KMS-11 (cell line): ENCODE measurements at regions not wholly inside any gene's neighbourhood (a gene's known extent, or its start where the extent isn't known, plus 50 kb on each side); places are given as distances from the start of the nearest gene placed in this dataset.

Experiments
- H2AFZ ChIP-seq: fragments of 200-600 bp; sonication (generic); 2 replicates; pipeline ENCODE4 v1.6.1; 2016; ENCODE audit warnings: antibody characterized with exemption, mixed run types, low read depth
- H3K27ac ChIP-seq: fragments of 200-600 bp; sonication (generic); 2 replicates; pipeline ENCODE4 v1.6.1; 2016; ENCODE audit warnings: mild to moderate bottlenecking, mixed run types
- H3K27me3 ChIP-seq: fragments of 200-600 bp; sonication (generic); 2 replicates; pipeline ENCODE4 v1.6.1; 2017; ENCODE audit warnings: mild to moderate bottlenecking, low read depth, mixed run types, moderate library complexity; ENCODE audit not compliant: insufficient read depth
- H3K36me3 ChIP-seq: fragments of 200-600 bp; sonication (generic); 2 replicates; pipeline ENCODE4 v1.6.1; 2017; ENCODE audit warnings: mild to moderate bottlenecking, mixed run types; ENCODE audit not compliant: insufficient read depth
- H3K4me1 ChIP-seq: fragments of 200-600 bp; sonication (generic); 2 replicates; pipeline ENCODE4 v1.6.1; 2016; ENCODE audit warnings: mild to moderate bottlenecking, low read depth, mixed run types; ENCODE audit not compliant: poor library complexity, severe bottlenecking
- H3K4me2 ChIP-seq: fragments of 200-600 bp; sonication (generic); 2 replicates; pipeline ENCODE4 v1.7.0; 2016; ENCODE audit warnings: mild to moderate bottlenecking, mixed run types
- H3K4me3 ChIP-seq: fragments of 200-600 bp; sonication (generic); IDR thresholded peaks from 2 replicates; pipeline ENCODE4 v1.6.1; 2017; ENCODE audit warnings: low read depth, low read length, mixed read lengths; ENCODE audit not compliant: insufficient read depth
- H3K79me2 ChIP-seq: fragments of 200-600 bp; sonication (generic); 2 replicates; pipeline ENCODE4 v1.6.1; 2016; ENCODE audit warnings: low read depth, mixed run types; ENCODE audit not compliant: insufficient read depth
- H3K9ac ChIP-seq: fragments of 200-600 bp; sonication (generic); 2 replicates; pipeline ENCODE4 v1.6.1; 2016; ENCODE audit warnings: mild to moderate bottlenecking, mixed run types
- H4K20me1 ChIP-seq: fragments of 200-600 bp; sonication (generic); 2 replicates; pipeline ENCODE4 v1.6.1; 2016; ENCODE audit warnings: mild to moderate bottlenecking, mixed run types; ENCODE audit not compliant: insufficient read depth
- TF ChIP-seq, protein P1 (sequence below): fragments of 200-600 bp; sonication (generic); conservative IDR thresholded peaks from 2 replicates; pipeline ENCODE4 v1.6.1; 2017; ENCODE audit warnings: low read depth, mild to moderate bottlenecking, antibody characterized with exemption, low read length, moderate library complexity, mixed read lengths

DNA sequence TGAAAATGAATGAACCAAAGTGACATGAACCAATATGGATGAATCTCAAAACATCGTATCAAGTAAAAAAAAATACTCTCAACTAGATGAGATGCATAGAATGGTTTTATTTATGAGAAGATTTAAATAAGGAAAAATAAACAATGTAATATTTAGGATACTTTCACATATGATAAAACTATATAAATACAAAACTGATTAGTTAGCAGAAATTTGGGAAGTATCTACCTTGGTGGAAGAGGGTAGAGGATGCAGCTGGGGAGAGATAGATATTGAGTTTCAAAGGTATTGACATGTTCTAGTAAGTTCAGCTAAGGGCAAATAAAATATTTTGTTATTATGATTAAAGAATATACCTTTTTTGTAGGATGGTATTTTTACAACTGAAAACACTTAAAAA lies 463.1 kb downstream of the SH2D4B start:
- Histone ChIP-seq H3K36me3 (no peaks in the 10 kb centered on the region), H3K9ac (no peak overlapping the region), H3K4me2 (no peak overlapping the region), H3K4me1 (no peaks in the 10 kb centered on the region), H3K4me3 (no peak overlapping the region), H3K27ac (no peak overlapping the region), H2AFZ (no peak overlapping the region), H3K79me2 (no peaks in the 10 kb centered on the region), H3K27me3 (no peaks in the 10 kb centered on the region), H4K20me1 (no peaks in the 10 kb centered on the region)
- TF ChIP-seq, protein P1, sequence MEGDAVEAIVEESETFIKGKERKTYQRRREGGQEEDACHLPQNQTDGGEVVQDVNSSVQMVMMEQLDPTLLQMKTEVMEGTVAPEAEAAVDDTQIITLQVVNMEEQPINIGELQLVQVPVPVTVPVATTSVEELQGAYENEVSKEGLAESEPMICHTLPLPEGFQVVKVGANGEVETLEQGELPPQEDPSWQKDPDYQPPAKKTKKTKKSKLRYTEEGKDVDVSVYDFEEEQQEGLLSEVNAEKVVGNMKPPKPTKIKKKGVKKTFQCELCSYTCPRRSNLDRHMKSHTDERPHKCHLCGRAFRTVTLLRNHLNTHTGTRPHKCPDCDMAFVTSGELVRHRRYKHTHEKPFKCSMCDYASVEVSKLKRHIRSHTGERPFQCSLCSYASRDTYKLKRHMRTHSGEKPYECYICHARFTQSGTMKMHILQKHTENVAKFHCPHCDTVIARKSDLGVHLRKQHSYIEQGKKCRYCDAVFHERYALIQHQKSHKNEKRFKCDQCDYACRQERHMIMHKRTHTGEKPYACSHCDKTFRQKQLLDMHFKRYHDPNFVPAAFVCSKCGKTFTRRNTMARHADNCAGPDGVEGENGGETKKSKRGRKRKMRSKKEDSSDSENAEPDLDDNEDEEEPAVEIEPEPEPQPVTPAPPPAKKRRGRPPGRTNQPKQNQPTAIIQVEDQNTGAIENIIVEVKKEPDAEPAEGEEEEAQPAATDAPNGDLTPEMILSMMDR: no peak

DNA sequence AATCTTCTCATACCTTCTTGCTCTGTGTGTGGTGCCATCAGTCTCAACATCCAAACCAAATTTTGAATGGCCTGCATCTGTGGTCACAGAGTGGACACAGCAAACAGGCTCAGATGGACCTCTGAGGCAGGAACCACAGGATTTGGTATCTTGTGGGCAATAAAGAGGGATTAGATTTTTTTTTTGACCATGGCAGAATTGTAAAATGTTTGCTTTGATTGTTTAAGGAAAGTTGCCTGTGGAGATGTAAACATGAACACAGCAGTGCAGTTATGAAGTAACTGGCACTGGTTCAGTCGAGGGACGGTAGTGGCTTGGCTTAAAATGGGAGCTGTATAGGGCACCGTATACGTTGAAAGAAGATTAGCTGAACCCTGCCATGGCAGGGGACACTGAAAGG lies 464.7 kb downstream of the SH2D4B start:
- H3K36me3 ChIP-seq: no peaks in the 10 kb centered on the region
- H3K79me2 ChIP-seq: no peaks in the 10 kb centered on the region
- H4K20me1 ChIP-seq: no peaks in the 10 kb centered on the region
- no peak overlapping the region for H2AFZ ChIP-seq
- no peak overlapping the region for H3K4me2 ChIP-seq
- no peak overlapping the region for H3K27ac ChIP-seq
- TF ChIP-seq, protein P1: no peak
- no peak overlapping the region for H3K4me3 ChIP-seq
- no peaks in the 10 kb centered on the region for H3K4me1 ChIP-seq
- no peaks in the 10 kb centered on the region for H3K27me3 ChIP-seq
- H3K9ac ChIP-seq: no peak overlapping the region

DNA sequence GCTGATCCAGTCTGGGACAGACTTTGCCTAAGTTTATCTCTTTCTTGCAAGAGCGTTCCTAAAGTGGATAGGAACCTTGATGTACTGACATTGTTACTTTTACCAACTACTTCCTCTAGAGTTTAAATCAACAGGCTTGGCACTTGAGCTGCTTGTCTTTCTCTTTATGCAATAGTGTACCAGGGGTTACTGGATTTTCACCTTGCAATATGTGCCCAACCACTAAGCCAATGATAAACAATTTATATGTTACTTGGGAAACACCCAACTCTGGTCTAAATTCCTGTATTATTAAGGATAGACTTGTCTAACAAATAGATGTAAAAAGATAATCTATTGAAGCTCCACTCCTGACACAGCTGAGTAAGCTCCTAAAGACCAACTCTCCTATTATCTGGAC lies 470.2 kb downstream of the SH2D4B start:
- Histone ChIP-seq H3K4me2 (no peak overlapping the region), H2AFZ (no peak overlapping the region), H3K4me3 (no peak overlapping the region), H3K79me2 (no peaks in the 10 kb centered on the region), H3K27me3 (no peaks in the 10 kb centered on the region), H4K20me1 (no peaks in the 10 kb centered on the region), H3K36me3 (no peaks in the 10 kb centered on the region), H3K9ac (no peak overlapping the region), H3K4me1 (no peaks in the 10 kb centered on the region), H3K27ac (no peak overlapping the region)
- TF ChIP-seq, protein P1: no peak

DNA sequence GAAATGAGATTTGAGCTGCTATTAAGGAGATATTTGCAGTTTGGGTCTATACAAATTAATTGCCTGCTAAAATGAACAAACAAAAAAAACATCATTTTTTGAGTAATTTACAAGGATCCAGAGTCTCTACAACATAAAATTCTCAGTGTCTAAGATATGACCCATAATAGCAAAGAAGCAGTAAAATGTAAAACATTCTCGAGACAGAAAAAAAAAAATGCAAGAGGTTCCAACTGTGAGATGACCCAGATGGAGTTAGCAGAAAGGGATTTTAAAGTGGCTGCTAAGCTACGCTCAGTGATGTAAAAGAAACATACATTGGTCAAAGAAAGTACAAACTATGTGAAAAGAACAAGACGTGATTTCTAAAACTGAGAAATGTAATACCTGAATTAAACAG lies 471.0 kb downstream of the SH2D4B start:
- TF ChIP-seq, protein P1: no peak
- Histone ChIP-seq H3K4me2 (no peak overlapping the region), H3K4me1 (no peaks in the 10 kb centered on the region), H3K4me3 (no peak overlapping the region), H3K27me3 (no peaks in the 10 kb centered on the region), H3K27ac (no peak overlapping the region), H2AFZ (no peak overlapping the region), H3K36me3 (no peaks in the 10 kb centered on the region), H3K79me2 (no peaks in the 10 kb centered on the region), H4K20me1 (no peaks in the 10 kb centered on the region), H3K9ac (no peak overlapping the region)

DNA sequence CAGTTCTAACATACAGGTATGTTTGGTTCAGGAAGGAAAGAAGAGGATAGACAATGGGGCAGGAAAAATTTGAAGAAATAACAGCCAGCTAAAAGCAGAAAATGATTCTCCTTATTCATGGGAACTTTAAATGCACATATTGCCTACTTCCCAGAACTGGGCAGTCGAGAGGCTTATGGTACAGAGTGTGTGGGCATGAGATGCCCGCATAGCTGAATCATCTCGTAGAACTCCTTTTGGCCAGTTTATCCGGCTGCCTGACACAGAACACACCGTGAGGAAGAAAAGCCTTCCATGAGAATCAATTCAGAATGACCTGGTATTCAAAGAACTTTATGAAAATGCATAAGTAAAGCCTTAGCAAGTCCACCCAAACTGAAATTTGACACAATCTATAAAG lies 471.6 kb downstream of the SH2D4B start:
- H3K4me2 ChIP-seq: no peak overlapping the region
- H3K27ac ChIP-seq: no peak overlapping the region
- H3K9ac ChIP-seq: no peak overlapping the region
- no peaks in the 10 kb centered on the region for H3K4me1 ChIP-seq
- H3K4me3 ChIP-seq: no peak overlapping the region
- H2AFZ ChIP-seq: no peak overlapping the region
- no peaks in the 10 kb centered on the region for H3K79me2 ChIP-seq
- no peaks in the 10 kb centered on the region for H3K36me3 ChIP-seq
- TF ChIP-seq, protein P1: no peak
- no peaks in the 10 kb centered on the region for H4K20me1 ChIP-seq
- no peaks in the 10 kb centered on the region for H3K27me3 ChIP-seq
